Gastrocnemius medialis (tissue), 4 donors: ENCODE measurements at regions not wholly inside any gene's neighbourhood (a gene's known extent, or its start where the extent isn't known, plus 50 kb on each side); places are given as distances from the start of the nearest gene placed in this dataset.

Experiments used
- ATAC-seq, 2 donors: fragments of 150-250 bp; one replicate each; pipeline ENCODE4 v1.9.1; 2016
- DNase-seq, 2 donors: peaks; one replicate each; pipeline ENCODE4 v3.0.0-alpha.2; 2019
- H3K27ac ChIP-seq, 4 donors: fragments of 200-600 bp; sonication (generic); 1 replicate in 1 of 4; 2 replicates in 3 of 4; pipeline ENCODE4 v1.5.1; 2016 to 2018; ENCODE audit warnings: mild to moderate bottlenecking in 2 of 4, moderate library complexity in 1 of 4
- H3K27me3 ChIP-seq, 3 donors: fragments of 200-600 bp; sonication (generic) in 2 of 3; 1 replicate in 1 of 3; 2 replicates in 2 of 3; pipeline versions ENCODE4 v1.5.1 to v1.6.0; 2016 to 2019; ENCODE audit warnings: mild to moderate bottlenecking in 1 of 3, moderate library complexity in 1 of 3
- H3K36me3 ChIP-seq, 2 donors: fragments of 200-600 bp; sonication (generic) in 1 of 2; one replicate each; pipeline ENCODE4 v1.5.1; 2017 to 2018
- H3K4me1 ChIP-seq, 2 donors: fragments of 200-600 bp; sonication (generic) in 1 of 2; one replicate each; pipeline ENCODE4 v1.5.1; 2016 to 2017; ENCODE audit warnings: mild to moderate bottlenecking in 2 of 2
- H3K4me3 ChIP-seq, 4 donors: fragments of 200-600 bp; sonication (generic) in 3 of 4; 1 replicate in 1 of 4; 2 replicates in 3 of 4; pipeline ENCODE4 v1.5.1; 2016 to 2019; ENCODE audit warnings: mild to moderate bottlenecking in 2 of 4
- H3K9me3 ChIP-seq, 3 donors: fragments of 200-600 bp; sonication (generic) in 2 of 3; 1 replicate in 1 of 3; 2 replicates in 2 of 3; pipeline ENCODE4 v1.5.1; 2016 to 2019
- CTCF ChIP-seq, 5 experiments: fragments of 450-650 bp in 3 of 5; fragments of 200-600 bp in 2 of 5; sonication (generic) in 2 of 5; IDR thresholded peaks in 4 of 5; conservative IDR thresholded peaks in 1 of 5; 1 replicate in 4 of 5; 2 replicates in 1 of 5; pipeline ENCODE4 v1.5.1; 2016 to 2019; ENCODE audit warnings: antibody characterized with exemption in 5 of 5, mild to moderate bottlenecking in 3 of 5, moderate library complexity in 3 of 5
- POLR2A ChIP-seq, 2 donors: fragments of 450-650 bp; IDR thresholded peaks; one replicate each; pipeline ENCODE4 v1.6.1; 2017; ENCODE audit warnings: antibody characterized with exemption in 2 of 2, mild to moderate bottlenecking in 2 of 2, moderate library complexity in 2 of 2
- in situ Hi-C, 4 donors: fragments of 200-750 bp; cut with MboI; loops; one replicate each; pipeline versions ENCODE4 v1.15.0 to v1.8.0; 2017; ENCODE audit warnings: low sequenced_read_pairs in 4 of 4
- intact Hi-C: fragments of 100-400 bp; cut with DNase I; formaldehyde crosslinking; loops from one replicate; pipeline ENCODE4 v1.15.1; 2023; ENCODE audit warnings: low total_unique reads

DNA sequence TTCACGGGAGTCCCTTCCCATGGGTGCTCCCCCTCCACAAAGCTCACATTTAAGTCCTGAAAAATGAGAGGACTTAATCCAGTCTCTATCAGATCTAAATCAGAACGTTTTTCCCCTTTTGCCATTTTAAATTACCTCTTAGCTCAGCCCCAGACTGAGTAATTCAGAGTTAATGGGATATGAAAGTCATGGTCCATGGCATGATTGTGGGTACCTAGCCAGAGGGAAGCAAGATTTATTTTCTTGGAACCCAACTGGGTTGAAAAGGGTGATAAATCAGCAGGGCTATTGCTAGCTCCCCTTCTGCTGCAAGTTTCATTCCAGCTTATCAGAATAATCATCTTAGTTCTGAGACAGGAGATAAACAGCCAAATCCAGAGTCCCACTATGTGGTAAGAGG is 320.2 kb upstream of the CHD6 start:
- TF ChIP-seq CTCF (IDR thresholded peaks at IDR 0.05 in 4 of 5, conservative IDR thresholded peaks at IDR 0.05 in 1 of 5) (no peak), POLR2A (IDR thresholded peaks at IDR 0.05) (no peak)
- in situ Hi-C loops: no loop called here
- Histone ChIP-seq H3K9me3 (no peaks in the 10 kb centered on the region), H3K27ac (no peak overlapping the region), H3K36me3 (no peaks in the 10 kb centered on the region), H3K4me1 (no peaks in the 10 kb centered on the region), H3K27me3 (no peaks in the 10 kb centered on the region), H3K4me3 (no peak overlapping the region)
- intact Hi-C loops: no loop called here
- no peak for ATAC-seq
- no peak for DNase-seq

GRCh38 chr20:41935259-41935791 is 317.1 kb upstream of the CHD6 start:
- intact Hi-C loops (no loop called here), in situ Hi-C loops (no loop called here)
- Histone ChIP-seq H3K27me3 (no peaks in the 10 kb centered on the region), H3K4me1 (no peaks in the 10 kb centered on the region), H3K27ac (no peak overlapping the region), H3K4me3 (no peak overlapping the region), H3K36me3 (no peaks in the 10 kb centered on the region), H3K9me3 (no peaks in the 10 kb centered on the region)
- no peak for TF ChIP-seq POLR2A (IDR thresholded peaks at IDR 0.05)
- TF ChIP-seq CTCF (IDR thresholded peaks at IDR 0.05 in 4 of 5, conservative IDR thresholded peaks at IDR 0.05 in 1 of 5): no peak
- DNase-seq (no peak), ATAC-seq (no peak)

GRCh38 chr20:41932431-41932830 is 314.3 kb upstream of the CHD6 start:
- Histone ChIP-seq H3K27me3 (no peaks in the 10 kb centered on the region), H3K36me3 (no peaks in the 10 kb centered on the region), H3K9me3 (no peaks in the 10 kb centered on the region), H3K4me1 (no peaks in the 10 kb centered on the region), H3K4me3 (no peak overlapping the region), H3K27ac (no peak overlapping the region)
- no peak for ATAC-seq
- in situ Hi-C loops: no loop called here
- TF ChIP-seq POLR2A (IDR thresholded peaks at IDR 0.05) (no peak), CTCF (IDR thresholded peaks at IDR 0.05 in 4 of 5, conservative IDR thresholded peaks at IDR 0.05 in 1 of 5) (no peak)
- intact Hi-C loops: no loop called here
- DNase-seq: no peak

- Histone ChIP-seq H3K36me3 (no peaks in the 10 kb centered on the region), H3K27ac (no peak overlapping the region), H3K9me3 (no peaks in the 10 kb centered on the region), H3K4me1 (no peaks in the 10 kb centered on the region), H3K27me3 (no peaks in the 10 kb centered on the region), H3K4me3 (no peak overlapping the region)
- intact Hi-C loops: no loop called here
- no peak for DNase-seq
- TF ChIP-seq CTCF (IDR thresholded peaks at IDR 0.05 in 4 of 5, conservative IDR thresholded peaks at IDR 0.05 in 1 of 5) (no peak), POLR2A (IDR thresholded peaks at IDR 0.05) (no peak)
- in situ Hi-C loops: no loop called here
- no peak for ATAC-seq
These were observed 309.5 kb upstream of the CHD6 start for GRCh38 chr20:41927655-41928054.

GRCh38 chr20:41927189-41927588 is 309.0 kb upstream of the CHD6 start:
- no peaks in the 10 kb centered on the region for H3K36me3 ChIP-seq
- no peak for DNase-seq
- in situ Hi-C loops (no loop called here), intact Hi-C loops (no loop called here)
- H3K9me3 ChIP-seq: no peaks in the 10 kb centered on the region
- H3K27ac ChIP-seq: no peak overlapping the region
- no peak for ATAC-seq
- no peaks in the 10 kb centered on the region for H3K4me1 ChIP-seq
- H3K27me3 ChIP-seq: no peaks in the 10 kb centered on the region
- no peak overlapping the region for H3K4me3 ChIP-seq
- TF ChIP-seq POLR2A (IDR thresholded peaks at IDR 0.05) (no peak), CTCF (IDR thresholded peaks at IDR 0.05 in 4 of 5, conservative IDR thresholded peaks at IDR 0.05 in 1 of 5) (no peak)
